ENCODE measurements at regions not wholly inside any gene's neighbourhood (a gene's known extent, or its start where the extent isn't known, plus 50 kb on each side); places are given as distances from the start of the nearest gene placed in this dataset.
A peak's percentile ranks its signal among the peaks of the same experiment; 100 is the strongest.

DNA sequence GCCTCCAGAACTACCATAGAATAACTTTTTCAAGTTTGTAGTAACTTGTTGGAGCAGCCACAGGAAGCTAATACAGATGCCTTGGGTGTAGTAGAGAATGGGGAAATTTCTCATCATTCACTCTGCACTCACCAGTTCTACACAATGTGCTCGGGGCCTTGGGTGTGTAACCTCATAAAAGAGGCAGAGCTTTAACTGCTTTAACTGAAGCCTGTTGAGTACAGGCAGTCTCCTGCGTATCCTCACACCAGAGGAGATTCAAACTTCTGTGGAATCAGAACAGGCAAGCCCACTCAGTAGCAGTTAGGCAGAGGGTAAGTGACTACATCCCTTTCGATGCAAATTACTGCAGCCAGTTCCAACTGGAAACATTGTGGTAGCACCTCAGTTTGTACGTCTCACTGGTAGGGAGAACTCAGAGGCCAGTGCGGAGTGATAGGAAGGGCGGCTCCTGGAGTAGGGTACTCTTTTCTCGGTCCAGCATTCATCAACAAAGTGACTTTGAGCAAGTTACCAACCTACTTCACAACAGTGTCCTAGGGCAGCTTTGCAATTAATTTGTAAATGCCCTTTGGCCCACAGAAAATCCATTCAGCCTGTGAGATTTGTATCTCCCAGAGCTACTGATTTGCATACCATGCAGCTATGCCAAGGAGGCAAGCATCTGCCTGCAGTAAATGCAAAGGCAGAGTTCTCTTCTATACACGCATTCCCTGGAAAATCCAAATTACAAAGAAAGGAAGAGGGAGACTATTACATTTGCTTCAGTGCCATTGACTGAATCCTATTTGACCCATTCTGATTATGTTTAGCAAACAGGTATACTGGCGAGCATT is 904.3 kb downstream of the DIAPH3 start:
- no peak for DNase-seq (ENCODE audit: low spot score)
- intact Hi-C loops (cut with micrococcal nuclease; ENCODE audit: unreplicated experiment): no loop called here
- H3K9me3 ChIP-seq (ENCODE audit: low read depth, low read length, poor library complexity, severe bottlenecking): no peaks in the 10 kb centered on the region
- no peaks in the 10 kb centered on the region for H3K27me3 ChIP-seq (replicated peaks; ENCODE audit: insufficient read depth, low read depth, low read length, poor library complexity)
- no peaks in the 10 kb centered on the region for H3K36me3 ChIP-seq (ENCODE audit: insufficient read depth, low read length, poor library complexity, severe bottlenecking)
- ChIA-PET POLR2A (ENCODE audit: low non-redundant PET) (no interaction called here), CTCF (no interaction called here)
- no peak for TF ChIP-seq EZH2 (IDR thresholded peaks at IDR 0.05; ENCODE audit: borderline replicate concordance, low read depth, low read length, poor library complexity, severe bottlenecking)
- TF ChIP-seq CTCF (conservative IDR thresholded peaks at IDR 0.05; ENCODE audit: low read depth, low read length): no peak
- no peak overlapping the region for H3K4me3 ChIP-seq (ENCODE audit: low read depth, low read length, poor library complexity, severe bottlenecking)
- H3K27ac ChIP-seq (ENCODE audit: low read depth, low read length, poor library complexity, severe bottlenecking): no peak overlapping the region
- no TSS peak for BruUV-seq (replicated peaks)
- H3K4me1 ChIP-seq (ENCODE audit: insufficient read depth, low read length, poor library complexity, severe bottlenecking): peaks cover 10% of the 10 kb centered on the region

- Histone ChIP-seq H3K27me3 (replicated peaks; ENCODE audit: insufficient read depth, low read depth, low read length, poor library complexity) (no peaks in the 10 kb centered on the region), H3K4me1 (ENCODE audit: insufficient read depth, low read length, poor library complexity, severe bottlenecking) (peaks cover 10% of the 10 kb centered on the region), H3K9me3 (ENCODE audit: low read depth, low read length, poor library complexity, severe bottlenecking) (no peaks in the 10 kb centered on the region), H3K36me3 (ENCODE audit: insufficient read depth, low read length, poor library complexity, severe bottlenecking) (no peaks in the 10 kb centered on the region), H3K4me3 (ENCODE audit: low read depth, low read length, poor library complexity, severe bottlenecking) (no peak overlapping the region), H3K27ac (ENCODE audit: low read depth, low read length, poor library complexity, severe bottlenecking) (no peak overlapping the region)
- ChIA-PET CTCF (interaction anchor here (0.6 kb wide), 1 partner anchor 56 kb away, joined by 3 read pairs; no protein-coding TSS in a partner anchor), POLR2A (ENCODE audit: low non-redundant PET) (no interaction called here)
- TF ChIP-seq EZH2 (IDR thresholded peaks at IDR 0.05; ENCODE audit: borderline replicate concordance, low read depth, low read length, poor library complexity, severe bottlenecking): no peak
- TF ChIP-seq CTCF (conservative IDR thresholded peaks at IDR 0.05; ENCODE audit: low read depth, low read length): peak; percentile 72
- peak; percentile 58 for DNase-seq (ENCODE audit: low spot score)
- intact Hi-C loops (cut with micrococcal nuclease; ENCODE audit: unreplicated experiment): loop anchor here (2.0 kb wide), 1 partner anchor 1635 kb away; no protein-coding TSS in a partner anchor
- no TSS peak for BruUV-seq (replicated peaks)
Measured at GRCh38 chr13:59261928-59262488, 901.7 kb downstream of the DIAPH3 start.

- intact Hi-C loops (cut with micrococcal nuclease; ENCODE audit: unreplicated experiment): loop anchor here (2.0 kb wide), 1 partner anchor 1637 kb away; no protein-coding TSS in a partner anchor
- Histone ChIP-seq H3K27me3 (replicated peaks; ENCODE audit: insufficient read depth, low read depth, low read length, poor library complexity) (no peaks in the 10 kb centered on the region), H3K27ac (ENCODE audit: low read depth, low read length, poor library complexity, severe bottlenecking) (no peak overlapping the region), H3K36me3 (ENCODE audit: insufficient read depth, low read length, poor library complexity, severe bottlenecking) (no peaks in the 10 kb centered on the region), H3K9me3 (ENCODE audit: low read depth, low read length, poor library complexity, severe bottlenecking) (no peaks in the 10 kb centered on the region), H3K4me3 (ENCODE audit: low read depth, low read length, poor library complexity, severe bottlenecking) (no peak overlapping the region), H3K4me1 (ENCODE audit: insufficient read depth, low read length, poor library complexity, severe bottlenecking) (peaks cover 10% of the 10 kb centered on the region)
- no TSS peak for BruUV-seq (replicated peaks)
- ChIA-PET POLR2A (ENCODE audit: low non-redundant PET) (no interaction called here), CTCF (no interaction called here)
- DNase-seq (ENCODE audit: low spot score): no peak
- TF ChIP-seq EZH2 (IDR thresholded peaks at IDR 0.05; ENCODE audit: borderline replicate concordance, low read depth, low read length, poor library complexity, severe bottlenecking): no peak
- TF ChIP-seq CTCF (conservative IDR thresholded peaks at IDR 0.05; ENCODE audit: low read depth, low read length): no peak
Measured at GRCh38 chr13:59263531-59263930, 900.2 kb downstream of the DIAPH3 start.

Measured in A673 (cell line).